ENCODE measurements at regions not wholly inside any gene's neighbourhood (a gene's known extent, or its start where the extent isn't known, plus 50 kb on each side); places are given as distances from the start of the nearest gene placed in this dataset.
"Not testable (repeated sequence)": the region's sequence is repeated elsewhere in the genome, so short reads cannot be mapped to it uniquely, and the experiment has no call there.

DNA sequence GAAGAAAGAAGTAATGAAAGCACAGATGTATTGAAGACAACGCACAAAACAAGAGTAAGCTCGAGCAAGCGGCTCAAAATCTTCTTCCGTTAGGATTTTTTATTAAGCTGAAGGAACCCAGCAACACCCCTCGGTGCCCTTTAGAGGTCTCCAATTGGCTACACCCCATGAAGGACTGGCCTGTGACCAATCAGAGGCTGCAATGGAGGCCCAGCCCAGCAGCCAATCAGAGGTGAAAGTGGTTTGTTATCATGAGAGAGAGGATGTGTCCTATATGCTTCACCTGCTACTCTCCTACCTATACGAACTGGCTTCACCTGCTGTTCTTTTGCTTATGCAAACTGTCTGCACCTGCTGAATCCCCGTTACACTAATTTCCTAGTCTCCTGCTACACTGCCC lies 358.8 kb downstream of the C12orf50 start:
- DNase-seq, result peak; percentile 11

DNA sequence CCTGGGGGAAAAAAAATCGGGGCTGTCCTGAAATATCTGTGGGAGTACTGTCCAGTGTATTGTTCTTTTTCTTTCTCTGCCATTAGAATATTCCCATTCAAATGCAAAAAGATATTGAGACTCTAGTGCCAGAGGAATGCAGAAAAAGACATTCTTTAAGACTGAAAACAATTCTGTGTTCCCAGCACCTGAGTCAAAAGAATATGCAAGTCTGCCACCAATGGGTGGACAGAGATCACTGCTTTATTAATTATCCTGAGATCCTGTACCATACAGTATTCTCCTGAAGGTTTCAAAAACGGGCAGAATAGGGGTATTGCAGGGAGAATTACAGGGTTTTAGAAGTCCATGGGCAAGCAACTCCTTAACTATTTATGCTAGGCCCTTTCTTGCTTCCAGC lies 361.8 kb downstream of the C12orf50 start:
- DNase-seq, result peak; percentile 13

DNA sequence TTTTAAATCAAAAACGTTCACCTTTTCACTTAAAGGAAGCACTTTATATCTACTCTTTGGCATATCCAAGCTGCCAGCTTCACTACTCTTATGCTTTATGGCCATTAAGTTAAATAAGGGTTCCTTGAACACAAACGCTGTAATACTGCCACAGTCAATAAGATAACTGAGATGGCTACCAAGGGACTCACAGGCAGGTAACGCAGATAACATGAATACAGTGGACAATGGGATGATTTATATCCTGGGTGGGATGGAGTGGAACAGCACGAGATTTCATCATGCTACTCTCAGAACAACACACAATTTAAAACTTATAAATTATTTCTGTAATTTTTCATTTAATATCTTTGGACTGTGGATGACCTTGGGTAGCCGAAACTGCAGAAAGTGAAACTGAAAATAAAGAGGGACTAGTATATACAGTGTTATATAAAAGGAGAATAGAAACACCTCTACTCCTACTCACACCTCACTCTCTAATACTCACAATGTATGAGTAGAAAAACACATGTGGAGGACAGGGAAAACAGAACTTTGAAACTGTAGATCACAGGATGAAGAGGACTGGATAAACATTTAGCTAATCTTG lies 367.3 kb downstream of the C12orf50 start:
- peak; percentile 43 for DNase-seq

DNA sequence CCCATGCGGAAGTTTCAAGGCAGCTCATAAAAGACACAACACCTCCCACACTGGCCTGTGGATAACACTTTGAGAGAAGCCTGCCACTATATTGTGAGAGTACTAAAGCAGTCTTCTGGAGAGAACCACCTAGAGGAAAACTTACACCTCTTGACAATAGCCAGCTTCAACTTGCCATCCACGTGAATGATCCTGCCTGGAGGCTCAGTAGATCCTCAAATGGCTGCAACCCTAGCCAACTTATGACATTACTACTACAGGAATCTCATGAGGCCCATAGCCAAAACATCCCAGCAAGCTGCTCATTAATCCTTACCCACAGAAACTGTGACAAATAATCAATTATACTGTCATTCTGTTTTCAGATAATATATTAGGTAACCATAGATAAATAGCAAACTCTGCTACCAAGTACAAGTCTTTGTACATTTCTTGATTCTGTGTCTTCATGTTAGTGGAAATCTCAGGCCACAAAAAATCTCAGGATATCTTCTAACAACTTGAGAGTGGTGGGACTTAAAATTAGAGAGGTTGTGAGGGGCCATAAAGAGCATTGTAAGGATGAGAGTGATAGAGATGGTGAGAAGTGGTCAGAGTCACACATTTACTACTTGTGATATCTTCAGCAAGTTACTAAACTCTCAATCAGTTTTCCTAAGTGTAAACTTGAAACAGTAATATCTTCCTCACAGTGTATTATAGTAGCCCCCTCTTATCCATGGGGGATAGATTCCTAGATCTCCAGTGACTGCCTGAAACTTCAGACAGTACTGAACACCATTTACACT lies 368.0 kb downstream of the C12orf50 start:
- DNase-seq, result no peak

DNA sequence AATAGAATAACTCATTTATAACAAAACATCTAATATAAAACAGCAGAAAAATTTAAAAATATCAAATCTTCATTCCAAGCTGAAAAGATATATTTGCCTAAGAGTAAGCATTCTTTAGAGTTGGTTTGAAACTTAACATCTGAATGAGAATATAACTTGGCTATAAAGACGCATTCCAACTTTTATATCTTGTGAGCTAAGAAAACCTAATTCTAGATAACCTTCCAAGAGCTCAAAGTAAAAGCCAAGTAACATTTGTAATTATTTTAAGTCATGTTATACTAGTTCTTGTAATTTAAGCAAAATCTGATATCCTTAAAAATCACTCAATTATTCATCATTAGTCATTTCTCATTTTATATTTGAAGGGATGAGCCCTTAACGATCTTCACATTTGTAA lies 368.9 kb downstream of the C12orf50 start:
- DNase-seq, result no peak

DNA sequence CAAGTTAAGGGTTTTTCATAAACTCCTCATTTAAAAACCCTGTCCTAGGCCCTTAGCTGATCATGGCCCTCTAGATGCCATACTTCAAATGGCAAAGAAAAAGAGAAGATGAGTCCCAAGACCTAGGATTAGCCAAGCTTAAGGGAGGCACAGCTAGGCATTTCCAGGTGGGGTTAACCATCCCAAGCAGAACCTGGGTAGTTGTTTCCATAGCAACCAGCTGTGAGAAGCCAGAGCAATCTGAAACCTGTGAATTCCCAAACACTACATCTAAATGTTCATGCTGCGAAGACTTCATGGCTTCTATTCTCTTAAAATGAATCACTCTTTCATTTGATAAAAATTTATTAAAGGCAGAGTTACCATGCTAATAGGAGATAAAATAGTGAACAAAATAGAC lies 372.9 kb downstream of the C12orf50 start:
- DNase-seq, result no peak

DNA sequence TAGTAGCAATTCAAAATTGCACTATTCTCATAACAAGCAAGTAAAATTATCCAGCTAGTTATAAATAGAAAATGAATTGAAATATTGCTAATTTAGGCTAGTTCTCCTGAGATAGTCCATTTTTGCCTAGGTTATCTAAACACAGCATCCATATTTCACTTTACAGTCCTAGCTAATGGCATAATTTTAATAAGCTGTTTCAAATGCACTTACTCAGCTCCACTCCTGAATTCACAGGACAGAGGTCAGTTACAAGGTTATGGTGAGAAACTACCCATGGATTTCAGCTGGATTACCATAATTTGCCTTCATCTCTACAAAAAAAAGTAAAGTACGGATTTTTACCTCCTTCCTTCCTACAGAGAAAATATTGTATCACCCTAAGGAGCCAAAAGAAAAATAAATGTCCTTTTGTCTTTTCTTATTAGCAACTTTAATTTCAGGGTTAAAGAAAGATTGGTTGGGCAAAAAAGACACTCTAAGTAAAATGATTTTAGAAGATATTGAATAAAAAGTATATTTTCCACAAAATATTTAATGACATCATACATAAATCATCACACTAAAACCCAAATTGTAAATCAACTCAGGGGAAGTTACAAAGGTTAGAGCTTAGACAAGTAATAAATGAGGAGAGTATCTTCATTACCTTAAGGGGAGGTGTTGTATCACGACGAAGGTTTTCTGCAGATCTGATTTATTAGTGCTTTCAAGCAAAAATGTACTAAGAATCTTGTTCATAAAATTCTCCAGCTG lies 377.4 kb downstream of the C12orf50 start:
- DNase-seq, result no peak

DNA sequence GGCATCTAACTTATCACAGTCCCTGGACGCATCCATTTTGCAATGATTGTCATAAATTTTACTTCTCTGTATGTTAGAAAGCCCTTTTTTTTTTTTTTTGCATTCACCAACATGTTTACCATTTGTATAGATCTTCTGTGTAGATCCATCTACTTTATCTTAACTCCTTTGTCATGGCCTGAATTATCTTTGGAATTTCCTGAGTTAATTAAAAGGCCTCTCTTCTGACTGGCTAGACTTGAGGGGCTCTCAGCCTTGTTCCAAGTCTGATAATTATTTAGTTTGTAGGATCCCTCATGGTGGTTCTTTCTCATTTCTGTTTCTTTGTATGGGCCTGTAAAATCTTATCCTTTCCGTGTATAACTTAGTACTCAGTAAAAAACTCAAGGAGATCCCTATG lies 387.0 kb downstream of the C12orf50 start:
- DNase-seq, result no peak

DNA sequence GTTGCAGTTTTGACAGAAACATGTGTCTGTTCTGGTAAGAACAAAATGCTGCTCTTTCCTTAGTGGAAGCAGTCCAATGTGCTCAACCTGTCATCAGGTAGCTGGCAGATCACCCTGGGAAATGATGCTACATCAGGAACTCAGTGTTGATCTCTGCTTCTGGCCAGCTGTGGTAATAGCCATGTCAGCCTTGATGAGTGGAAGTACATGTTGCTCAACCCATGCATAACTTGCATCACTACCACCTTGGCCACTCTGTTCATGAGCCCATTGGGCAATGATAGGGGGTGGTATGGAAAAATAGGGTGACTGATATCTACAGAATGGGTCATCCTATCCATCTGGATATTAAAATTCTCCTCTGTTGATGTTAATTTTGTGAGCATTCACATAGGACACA lies 411.0 kb downstream of the C12orf50 start:
- DNase-seq, result no peak

DNA sequence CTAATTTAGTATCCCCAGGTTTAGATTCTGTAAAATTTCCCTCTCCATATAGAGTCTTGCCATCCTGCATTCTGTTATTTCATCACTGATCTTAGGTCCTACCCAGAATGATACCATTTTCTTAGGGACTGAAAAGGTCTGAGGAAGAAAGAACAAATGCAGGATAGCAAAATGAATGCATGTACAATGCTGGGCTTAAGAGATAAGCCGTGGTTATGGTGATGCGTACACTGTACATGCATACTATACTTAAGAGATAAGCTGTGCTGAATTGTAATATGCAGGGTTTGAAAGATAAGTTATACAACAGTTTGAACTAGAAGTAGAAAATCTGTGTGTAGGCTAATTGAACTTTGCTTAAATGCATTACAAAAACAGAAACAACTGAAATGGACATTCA lies 416.2 kb downstream of the C12orf50 start:
- DNase-seq, result no peak

DNA sequence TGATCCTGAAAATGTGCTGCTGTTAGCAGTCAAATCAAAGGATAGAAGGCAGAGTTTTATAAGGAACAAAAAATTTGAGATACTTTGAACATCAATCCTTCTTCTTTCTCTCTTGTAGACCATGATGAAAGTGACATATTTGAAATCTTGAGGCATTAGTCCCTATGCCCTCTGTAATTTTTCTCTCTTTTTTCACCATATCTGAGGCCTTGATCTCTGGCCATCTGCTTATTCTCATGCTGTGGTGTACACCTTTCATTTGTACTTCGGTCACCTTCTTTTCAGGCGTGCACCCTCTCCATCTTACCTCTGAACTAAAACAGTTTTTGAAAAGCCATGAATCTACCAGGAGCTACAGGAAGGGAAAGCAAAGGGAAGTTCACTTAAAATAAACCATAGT lies 420.9 kb downstream of the C12orf50 start:
- DNase-seq, result no peak

DNA sequence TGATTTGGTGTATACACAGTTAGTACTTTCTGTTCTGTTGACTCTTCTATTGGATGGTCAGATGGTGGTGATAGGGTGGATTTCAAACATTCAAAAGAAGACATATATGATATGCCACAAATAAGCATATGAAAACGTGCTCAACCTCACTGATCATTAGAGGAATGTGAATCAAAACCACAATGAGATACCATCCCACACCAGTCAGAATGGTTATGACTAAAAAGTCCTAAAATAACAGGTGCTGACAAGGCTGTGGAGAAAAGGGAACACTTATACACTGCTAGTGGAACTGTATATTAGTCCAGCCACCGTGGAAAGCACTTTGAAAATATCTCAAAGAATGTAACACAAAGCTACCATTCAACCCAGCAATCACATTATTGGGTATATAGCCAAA lies 425.5 kb downstream of the C12orf50 start:
- DNase-seq, result no peak

DNA sequence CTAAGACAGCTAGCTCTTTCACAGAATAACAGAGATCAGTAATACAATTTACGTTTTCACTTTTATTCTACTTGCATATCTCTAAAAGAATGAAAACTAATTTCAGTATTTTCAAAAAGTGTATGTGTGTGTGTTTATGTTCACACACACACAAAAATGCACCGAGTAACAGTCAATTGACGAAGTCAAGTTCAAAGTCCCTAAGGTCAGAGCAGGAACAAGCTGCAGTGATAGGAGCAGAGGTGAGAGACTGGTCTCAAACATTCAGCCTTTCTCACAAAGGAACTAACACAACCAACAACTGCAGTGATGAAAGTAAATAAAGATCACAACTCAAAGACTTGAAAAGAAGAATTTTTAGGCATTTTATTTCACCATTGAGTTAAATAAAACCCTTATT lies 429.7 kb downstream of the C12orf50 start:
- no peak for DNase-seq

DNA sequence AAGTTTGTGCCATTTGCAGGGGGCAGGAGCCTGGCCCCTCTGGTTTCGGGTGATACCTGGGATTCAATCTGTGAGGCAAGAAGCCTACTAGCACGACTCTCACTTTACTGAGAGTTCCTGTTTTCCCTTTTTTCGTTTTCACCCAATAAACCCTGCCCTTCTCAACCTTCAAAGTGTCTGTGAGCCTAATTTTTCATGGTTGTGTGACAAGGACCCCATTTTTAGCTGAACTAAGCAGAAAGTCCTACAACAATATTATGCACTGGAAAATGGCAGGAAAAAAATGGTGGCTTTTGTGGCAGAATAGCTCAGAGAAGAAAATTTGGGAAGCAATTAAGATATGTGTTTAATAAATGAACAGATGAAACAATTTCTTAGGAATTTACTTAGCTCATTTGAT lies 432.1 kb downstream of the C12orf50 start:
- no peak for DNase-seq

DNA sequence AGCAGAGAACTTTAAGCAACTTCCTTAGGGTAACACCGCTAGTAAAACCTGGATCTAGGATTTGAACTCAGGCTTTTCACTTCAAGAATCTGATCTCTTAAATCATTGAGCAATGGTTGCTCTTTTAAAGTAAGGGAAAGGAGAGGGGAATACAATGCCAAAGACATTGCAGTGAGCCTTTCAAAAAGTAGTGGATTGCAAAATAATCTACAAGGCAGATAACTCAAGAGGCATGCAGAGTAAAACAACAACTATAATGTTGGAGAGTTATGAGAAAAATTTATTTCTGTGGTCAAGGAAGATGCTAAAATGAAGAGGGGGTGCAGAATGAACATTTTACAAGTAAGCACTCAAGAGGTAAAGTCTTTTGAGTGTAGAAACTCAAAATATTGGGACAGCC lies 432.6 kb downstream of the C12orf50 start:
- no peak for DNase-seq

DNA sequence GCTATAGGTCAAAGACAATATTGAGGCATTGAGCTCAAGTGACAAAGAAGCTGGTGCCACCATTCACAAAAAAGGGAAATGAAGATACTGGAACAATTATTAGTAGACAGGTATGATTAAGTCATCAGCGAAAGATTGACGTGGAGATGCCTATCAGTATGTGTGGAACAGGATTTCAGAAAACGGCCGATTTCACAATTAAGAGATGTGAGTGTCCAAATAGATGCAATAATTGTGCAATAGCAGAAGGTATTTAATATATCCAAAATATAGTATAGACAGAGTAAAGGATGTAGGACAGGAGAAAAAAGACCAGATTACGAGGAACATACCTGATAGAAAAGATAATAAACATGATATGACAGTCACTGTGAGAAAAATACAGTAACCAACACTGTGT lies 433.1 kb downstream of the C12orf50 start:
- no peak for DNase-seq

DNA sequence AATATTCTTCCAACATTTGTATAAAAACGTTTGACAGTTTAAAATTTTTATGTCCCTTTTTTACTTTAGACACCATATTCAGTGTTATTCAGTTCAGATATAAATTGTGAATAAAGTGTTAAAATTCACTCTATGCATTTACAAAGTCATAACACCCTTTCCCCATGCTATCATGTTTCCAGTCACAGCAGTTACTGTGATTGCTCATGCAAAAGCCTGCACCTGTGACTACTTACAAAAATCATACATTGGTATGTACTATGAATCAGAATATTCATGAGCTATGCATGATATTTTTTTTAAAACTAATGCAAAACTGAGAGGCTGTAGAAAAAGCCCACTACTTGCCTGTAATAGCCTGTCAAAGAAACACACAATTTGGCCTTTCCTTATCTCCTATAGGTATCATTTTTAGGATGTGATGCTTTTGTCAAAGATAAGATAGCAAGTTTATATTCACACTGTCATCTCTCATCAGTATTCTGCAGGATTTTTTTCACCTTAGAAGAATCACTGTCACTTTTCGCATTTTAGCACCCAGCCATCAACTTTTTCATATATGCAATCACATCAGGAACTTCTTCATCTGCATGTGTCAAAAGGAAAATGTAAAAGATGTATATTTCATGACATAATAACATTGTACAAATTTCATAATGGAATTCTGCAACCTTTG lies 443.2 kb downstream of the C12orf50 start:
- no peak for DNase-seq

DNA sequence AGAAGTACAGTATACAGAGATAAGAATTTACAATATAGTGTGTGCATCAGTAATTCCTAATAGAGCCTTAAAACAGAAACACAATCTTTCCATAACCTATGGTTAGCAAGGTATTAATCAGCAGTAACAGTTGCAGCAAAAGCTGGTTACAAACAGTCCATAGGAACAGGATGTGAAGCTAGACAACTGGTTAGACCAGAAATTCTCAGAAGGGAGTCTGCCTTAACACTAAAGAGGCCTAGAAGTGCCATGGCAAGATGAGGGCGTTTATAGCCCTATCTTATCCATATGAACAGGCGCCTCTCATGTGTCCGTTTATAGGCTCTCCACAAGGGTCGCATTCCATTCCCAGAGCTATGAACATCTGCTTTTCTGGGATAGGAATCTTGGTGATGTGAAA lies 450.1 kb downstream of the C12orf50 start:
- not testable (repeated sequence) for DNase-seq

DNA sequence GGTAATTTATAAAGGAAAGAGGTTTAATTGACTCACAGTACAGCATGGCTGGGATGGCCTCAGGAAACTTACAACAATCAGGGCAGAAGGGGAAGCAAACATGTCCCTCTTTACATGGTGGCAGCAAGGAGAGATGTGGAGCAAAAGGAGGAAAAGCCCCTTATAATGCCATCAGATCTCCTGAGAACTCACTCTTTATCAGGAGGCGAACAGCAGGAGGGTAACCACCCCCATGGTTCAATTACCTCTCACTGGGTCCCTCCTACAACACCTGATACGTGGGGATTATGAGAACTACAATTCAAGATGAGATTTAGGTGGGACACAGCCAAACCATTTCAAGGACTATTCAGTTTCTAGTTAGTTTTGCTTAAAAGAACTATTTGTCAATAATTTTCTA lies 453.3 kb downstream of the C12orf50 start:
- no peak for DNase-seq

DNA sequence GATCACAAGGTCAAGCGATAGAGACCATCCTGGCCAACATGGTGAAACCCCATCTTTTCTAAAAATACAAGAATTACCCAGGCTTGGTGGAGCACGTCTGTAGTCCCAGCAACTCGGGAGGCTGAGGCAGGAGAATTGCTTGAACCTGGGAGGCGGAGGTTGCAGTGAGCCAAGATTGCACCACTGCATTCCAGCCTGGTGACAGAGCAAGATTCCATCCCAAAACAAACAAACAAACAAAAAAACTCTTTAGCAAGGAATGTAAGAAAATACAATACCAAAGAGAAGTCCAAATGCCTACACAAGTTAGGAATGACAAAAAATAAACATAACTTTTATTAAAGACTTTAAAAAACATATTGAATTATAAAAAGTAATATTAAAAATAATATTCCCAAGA lies 462.3 kb downstream of the C12orf50 start:
- not testable (repeated sequence) for DNase-seq

DNA sequence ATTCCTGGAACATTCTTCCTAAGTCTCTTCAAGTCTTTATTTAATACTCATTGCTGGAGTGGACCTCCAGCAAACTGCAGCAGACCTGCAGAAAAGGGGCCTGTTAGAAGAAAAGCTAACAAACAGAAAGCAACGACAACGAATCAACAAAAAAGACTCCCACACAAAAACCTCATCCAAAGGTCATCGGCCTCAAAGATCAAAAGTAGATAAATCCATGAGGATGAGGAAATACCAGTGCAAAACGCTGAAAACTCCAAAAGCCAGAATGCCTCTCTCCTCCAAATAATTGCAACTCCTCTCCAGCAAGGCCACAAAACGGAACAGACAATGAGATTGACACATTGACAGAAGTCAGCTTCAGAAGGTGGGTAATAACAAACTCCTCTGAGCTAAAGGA lies 472.2 kb downstream of the C12orf50 start:
- DNase-seq, result no peak

DNA sequence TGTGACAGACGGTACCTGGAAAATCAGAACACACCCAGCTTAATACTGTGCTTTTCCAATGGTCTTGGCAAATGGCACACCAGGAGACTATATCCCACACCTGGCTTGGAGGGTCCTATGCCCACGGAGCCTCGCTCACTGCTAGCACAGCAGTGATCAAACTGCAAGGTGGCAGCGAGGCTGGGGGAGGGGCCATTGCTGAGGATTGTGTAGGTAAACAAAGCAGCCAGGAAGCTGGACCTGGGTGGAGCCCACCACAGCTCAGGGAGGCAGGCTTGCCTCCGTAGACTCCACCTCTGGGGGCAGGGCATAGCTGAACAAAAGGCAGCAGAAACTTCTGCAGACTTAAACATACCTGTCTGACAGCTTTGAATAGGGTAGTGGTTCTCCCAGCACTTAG lies 498.0 kb downstream of the C12orf50 start:
- DNase-seq, result not testable (repeated sequence)

DNA sequence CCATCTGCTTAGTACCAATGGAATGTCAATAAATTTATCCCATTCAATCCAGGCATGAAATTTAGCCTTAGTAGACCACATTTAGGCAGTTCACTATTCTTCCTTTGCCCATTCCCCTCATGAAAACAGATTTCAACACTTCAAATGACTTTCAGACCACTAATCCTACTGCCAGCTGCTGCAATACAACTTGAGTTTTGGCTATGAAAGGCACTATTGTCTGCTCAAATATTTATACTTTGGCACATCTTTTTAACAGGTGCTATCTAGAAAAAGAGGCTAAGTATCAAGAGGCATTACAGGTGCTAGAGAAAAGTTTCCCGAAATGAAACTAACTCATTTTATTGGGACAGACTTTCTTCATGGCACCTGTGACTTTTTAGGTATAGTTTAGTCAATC lies 499.8 kb downstream of the C12orf50 start:
- DNase-seq, result no peak

DNA sequence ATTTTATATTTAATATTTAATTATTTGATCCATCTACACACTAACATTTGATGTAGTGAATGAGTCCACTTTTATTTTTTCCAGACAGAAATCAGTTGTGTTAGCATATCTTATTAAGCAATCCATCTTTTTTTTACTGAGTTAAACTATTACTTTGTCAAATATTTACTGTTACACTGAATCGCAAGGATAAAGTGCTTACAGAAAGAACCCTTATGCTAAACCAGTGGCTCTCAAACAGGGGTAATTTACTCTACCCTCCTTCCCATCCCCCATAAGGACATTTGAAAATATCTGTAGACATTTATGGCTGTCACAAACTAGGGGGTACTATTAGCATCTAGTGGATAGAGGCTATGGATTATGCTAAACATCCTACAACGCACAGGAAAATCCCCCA lies 508.2 kb downstream of the C12orf50 start:
- no peak for DNase-seq

Measured in NCI-H146 (cell line).